Testis (tissue), 2 donors: ENCODE measurements at regions not wholly inside any gene's neighbourhood (a gene's known extent, or its start where the extent isn't known, plus 50 kb on each side); places are given as distances from the start of the nearest gene placed in this dataset.

Experiments used
- DNase-seq: peaks from one replicate; pipeline ENCODE4 v3.0.0-alpha.2; 2019
- H3K27ac ChIP-seq, 2 donors: fragments of 200-600 bp; sonication (generic); one replicate each; pipeline ENCODE4 v1.5.1; 2019
- H3K27me3 ChIP-seq: fragments of 200-600 bp; sonication (generic); one replicate; pipeline ENCODE4 v1.5.1; 2019
- H3K36me3 ChIP-seq: fragments of 200-600 bp; sonication (generic); one replicate; pipeline ENCODE4 v1.5.1; 2017; ENCODE audit warnings: low read depth; ENCODE audit errors: missing control alignments
- H3K4me1 ChIP-seq: fragments of 200-600 bp; sonication (generic); one replicate; pipeline ENCODE4 v1.5.1; 2019
- H3K4me3 ChIP-seq, 2 donors: fragments of 200-600 bp; sonication (generic); one replicate each; pipeline ENCODE4 v1.5.1; 2017 to 2019
- H3K9me3 ChIP-seq: fragments of 200-600 bp; sonication (generic); one replicate; pipeline ENCODE4 v1.5.1; 2017
- POLR2A ChIP-seq: fragments of 450-650 bp; IDR thresholded peaks from one replicate; pipeline ENCODE4 v1.6.1; 2017; ENCODE audit warnings: antibody characterized with exemption, mild to moderate bottlenecking, moderate library complexity
- WGBS, 2 donors: methylation state at CpG; one replicate each; pipeline ENCODE4 v1.1.5; 2018; 5-methylcytosine and 5-hydroxymethylcytosine counted together
- intact Hi-C: fragments of 100-400 bp; cut with DNase I; formaldehyde crosslinking; loops from one replicate; pipeline ENCODE4 v1.15.1; 2023; ENCODE audit warnings: low total_unique reads
- TF ChIP-seq, protein P1 (sequence below), 3 experiments: fragments of 450-650 bp in 2 of 3; fragments of 200-600 bp in 1 of 3; sonication (generic) in 1 of 3; IDR thresholded peaks; one replicate each; pipeline ENCODE4 v1.5.1; 2016 to 2019; ENCODE audit warnings: antibody characterized with exemption in 3 of 3, mild to moderate bottlenecking in 2 of 3, moderate library complexity in 1 of 3

DNA sequence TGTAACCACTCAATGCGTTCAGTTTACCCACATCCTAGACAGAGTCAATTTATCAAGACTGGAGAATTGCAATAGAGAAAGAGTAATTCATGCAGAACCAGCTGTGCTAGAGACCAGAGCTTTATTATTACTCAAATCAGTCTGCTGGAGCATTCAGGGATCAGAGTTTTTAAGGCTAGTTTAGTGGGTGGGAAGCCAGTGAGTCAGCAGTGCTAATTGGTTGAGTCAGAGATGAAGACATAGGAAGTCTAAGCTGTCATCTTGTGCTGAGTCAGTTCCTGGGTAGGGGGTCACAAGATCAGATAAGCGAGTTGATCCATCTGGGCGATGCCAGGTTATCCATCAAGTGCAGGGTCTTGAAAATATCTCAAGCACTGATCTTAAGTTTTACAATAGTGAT is 499.6 kb downstream of the MRPL39 start:
- TF ChIP-seq POLR2A: no peak
- TF ChIP-seq, protein P1, sequence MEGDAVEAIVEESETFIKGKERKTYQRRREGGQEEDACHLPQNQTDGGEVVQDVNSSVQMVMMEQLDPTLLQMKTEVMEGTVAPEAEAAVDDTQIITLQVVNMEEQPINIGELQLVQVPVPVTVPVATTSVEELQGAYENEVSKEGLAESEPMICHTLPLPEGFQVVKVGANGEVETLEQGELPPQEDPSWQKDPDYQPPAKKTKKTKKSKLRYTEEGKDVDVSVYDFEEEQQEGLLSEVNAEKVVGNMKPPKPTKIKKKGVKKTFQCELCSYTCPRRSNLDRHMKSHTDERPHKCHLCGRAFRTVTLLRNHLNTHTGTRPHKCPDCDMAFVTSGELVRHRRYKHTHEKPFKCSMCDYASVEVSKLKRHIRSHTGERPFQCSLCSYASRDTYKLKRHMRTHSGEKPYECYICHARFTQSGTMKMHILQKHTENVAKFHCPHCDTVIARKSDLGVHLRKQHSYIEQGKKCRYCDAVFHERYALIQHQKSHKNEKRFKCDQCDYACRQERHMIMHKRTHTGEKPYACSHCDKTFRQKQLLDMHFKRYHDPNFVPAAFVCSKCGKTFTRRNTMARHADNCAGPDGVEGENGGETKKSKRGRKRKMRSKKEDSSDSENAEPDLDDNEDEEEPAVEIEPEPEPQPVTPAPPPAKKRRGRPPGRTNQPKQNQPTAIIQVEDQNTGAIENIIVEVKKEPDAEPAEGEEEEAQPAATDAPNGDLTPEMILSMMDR (IDR thresholded peaks at IDR 0.05): no peak
- DNase-seq: no peak
- Histone ChIP-seq H3K27me3 (no peaks in the 10 kb centered on the region), H3K4me3 (no peak overlapping the region), H3K4me1 (no peaks in the 10 kb centered on the region), H3K9me3 (no peaks in the 10 kb centered on the region), H3K27ac (no peak overlapping the region), H3K36me3 (no peaks in the 10 kb centered on the region)
- WGBS, 2 donors: 72 to 82% methylated on average over 3 of the region's 3 CpGs
- intact Hi-C loops: no loop called here

DNA sequence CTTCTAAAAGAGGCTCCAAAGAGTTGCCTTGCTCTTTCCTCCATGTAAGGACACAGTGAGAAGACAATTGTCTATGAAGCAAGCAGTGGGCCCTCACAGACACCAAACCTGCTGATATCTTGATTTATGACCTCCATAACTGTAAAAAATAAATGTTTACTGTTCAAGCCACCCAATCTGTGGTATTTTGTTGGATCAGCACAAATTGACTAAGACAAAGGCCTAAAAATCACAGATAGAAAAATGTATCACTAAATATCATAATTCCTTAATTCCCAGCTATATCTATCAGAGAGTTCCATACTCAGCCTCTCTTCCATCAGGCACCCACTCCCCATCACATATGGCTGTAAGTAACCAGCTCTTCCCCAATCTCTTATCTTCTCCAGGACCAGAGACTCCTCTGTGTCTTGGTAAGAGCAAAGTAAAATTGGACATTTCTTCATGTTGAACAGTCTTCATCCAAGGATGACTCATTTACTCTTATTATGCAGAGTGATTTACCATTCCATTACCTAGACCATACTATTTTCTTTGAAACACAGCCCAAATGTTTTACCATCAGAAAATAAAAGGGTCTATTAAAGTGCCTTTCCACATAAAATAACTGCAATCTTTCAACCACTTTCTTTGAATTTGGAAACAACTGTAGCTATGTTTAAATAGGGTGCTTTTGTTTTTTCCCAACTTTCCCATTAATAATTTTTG is 503.6 kb downstream of the MRPL39 start:
- no peaks in the 10 kb centered on the region for H3K4me1 ChIP-seq
- no peaks in the 10 kb centered on the region for H3K36me3 ChIP-seq
- H3K9me3 ChIP-seq: no peaks in the 10 kb centered on the region
- intact Hi-C loops: no loop called here
- H3K27ac ChIP-seq: no peak overlapping the region
- no peak overlapping the region for H3K4me3 ChIP-seq
- no peaks in the 10 kb centered on the region for H3K27me3 ChIP-seq
- TF ChIP-seq POLR2A: no peak
- TF ChIP-seq, protein P1 (IDR thresholded peaks at IDR 0.05): no peak
- DNase-seq: no peak

DNA sequence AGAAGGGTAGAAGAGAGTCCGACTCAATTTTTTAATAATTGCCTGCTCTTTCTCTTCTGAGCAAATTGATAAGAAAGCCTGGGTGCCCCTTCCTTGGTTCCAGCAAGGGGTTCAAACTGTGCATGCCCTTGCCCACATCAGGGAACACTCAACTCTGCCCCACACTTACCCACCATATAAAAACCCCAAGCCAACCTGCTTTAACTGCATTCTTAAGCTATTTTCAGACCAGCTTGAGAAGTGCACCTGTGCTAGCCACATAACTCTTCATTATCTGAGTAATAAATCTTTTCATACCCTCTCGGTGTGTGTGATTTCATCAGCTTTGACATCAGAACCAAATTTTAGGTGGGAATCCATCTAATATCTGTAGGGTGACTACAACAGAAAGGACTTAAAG is 509.6 kb downstream of the MRPL39 start:
- DNase-seq: no peak
- no peak overlapping the region for H3K27ac ChIP-seq
- TF ChIP-seq, protein P1 (IDR thresholded peaks at IDR 0.05): no peak
- no peak for TF ChIP-seq POLR2A
- H3K9me3 ChIP-seq: no peaks in the 10 kb centered on the region
- WGBS, 2 donors: 61 to 71% methylated on average over 2 of the region's 2 CpGs
- no peaks in the 10 kb centered on the region for H3K4me1 ChIP-seq
- intact Hi-C loops: no loop called here
- H3K36me3 ChIP-seq: no peaks in the 10 kb centered on the region
- no peak overlapping the region for H3K4me3 ChIP-seq
- H3K27me3 ChIP-seq: no peaks in the 10 kb centered on the region

DNA sequence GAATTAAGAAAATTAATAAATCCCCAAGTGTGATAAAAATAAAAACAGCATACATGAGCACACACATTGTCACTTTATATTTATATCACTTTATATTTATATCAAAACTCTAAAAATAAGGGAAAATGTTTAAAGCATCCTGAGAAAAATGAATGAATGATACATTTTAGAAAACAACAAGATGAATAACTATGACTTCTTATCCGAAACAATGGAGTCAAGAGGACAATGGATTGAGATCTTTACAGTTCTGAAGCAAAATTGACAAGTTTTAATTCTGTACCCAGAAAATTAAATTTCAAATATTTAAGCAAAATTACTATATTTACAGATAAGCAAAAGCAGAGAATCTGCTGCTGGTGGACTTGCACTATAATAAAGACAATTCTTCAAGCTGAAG is 512.6 kb downstream of the MRPL39 start:
- no peaks in the 10 kb centered on the region for H3K4me1 ChIP-seq
- no peak overlapping the region for H3K4me3 ChIP-seq
- intact Hi-C loops: no loop called here
- no peaks in the 10 kb centered on the region for H3K27me3 ChIP-seq
- 73 to 87% methylated on average over 1 of the region's 1 CpG for WGBS, 2 donors
- DNase-seq: no peak
- no peak overlapping the region for H3K27ac ChIP-seq
- TF ChIP-seq, protein P1 (IDR thresholded peaks at IDR 0.05): no peak
- no peak for TF ChIP-seq POLR2A
- H3K9me3 ChIP-seq: no peaks in the 10 kb centered on the region
- H3K36me3 ChIP-seq: no peaks in the 10 kb centered on the region

DNA sequence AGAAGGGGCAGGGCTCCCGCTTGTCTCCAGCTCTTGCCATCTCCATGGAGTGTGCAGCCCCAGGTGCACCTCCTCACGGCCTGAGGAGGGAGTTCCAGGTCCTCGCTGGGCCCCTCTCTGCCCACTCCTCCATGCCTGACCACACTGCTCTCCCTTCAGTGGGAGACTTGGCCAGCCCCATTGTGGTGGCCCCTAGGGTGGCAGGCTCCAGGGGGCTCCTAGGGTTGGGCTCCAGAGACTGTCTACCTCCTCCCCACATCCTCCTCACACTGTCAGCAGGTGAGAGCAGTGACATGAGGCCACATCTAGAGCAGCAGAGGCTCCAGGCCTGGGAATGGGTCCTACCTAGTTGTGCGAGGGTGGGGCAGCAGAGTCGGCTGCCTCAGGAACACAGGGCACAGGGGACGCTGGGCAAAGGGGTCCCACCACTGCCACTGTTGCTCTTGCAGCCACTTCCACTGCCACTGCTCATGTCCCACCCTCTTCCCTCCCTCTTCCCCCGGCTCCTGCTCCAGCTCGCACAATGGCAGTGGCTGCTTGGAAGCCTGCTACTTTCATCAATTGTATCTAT is 514.8 kb downstream of the MRPL39 start:
- WGBS, 2 donors: 90 to 91% methylated on average over 8 of the region's 8 CpGs
- Histone ChIP-seq H3K36me3 (no peaks in the 10 kb centered on the region), H3K4me3 (no peak overlapping the region), H3K4me1 (no peaks in the 10 kb centered on the region), H3K27me3 (no peaks in the 10 kb centered on the region), H3K9me3 (no peaks in the 10 kb centered on the region), H3K27ac (no peak overlapping the region)
- no peak for DNase-seq
- intact Hi-C loops: no loop called here
- no peak for TF ChIP-seq POLR2A
- TF ChIP-seq, protein P1 (IDR thresholded peaks at IDR 0.05): no peak
